ENCODE measurements at regions not wholly inside any gene's neighbourhood (a gene's known extent, or its start where the extent isn't known, plus 50 kb on each side); places are given as distances from the start of the nearest gene placed in this dataset.

DNA sequence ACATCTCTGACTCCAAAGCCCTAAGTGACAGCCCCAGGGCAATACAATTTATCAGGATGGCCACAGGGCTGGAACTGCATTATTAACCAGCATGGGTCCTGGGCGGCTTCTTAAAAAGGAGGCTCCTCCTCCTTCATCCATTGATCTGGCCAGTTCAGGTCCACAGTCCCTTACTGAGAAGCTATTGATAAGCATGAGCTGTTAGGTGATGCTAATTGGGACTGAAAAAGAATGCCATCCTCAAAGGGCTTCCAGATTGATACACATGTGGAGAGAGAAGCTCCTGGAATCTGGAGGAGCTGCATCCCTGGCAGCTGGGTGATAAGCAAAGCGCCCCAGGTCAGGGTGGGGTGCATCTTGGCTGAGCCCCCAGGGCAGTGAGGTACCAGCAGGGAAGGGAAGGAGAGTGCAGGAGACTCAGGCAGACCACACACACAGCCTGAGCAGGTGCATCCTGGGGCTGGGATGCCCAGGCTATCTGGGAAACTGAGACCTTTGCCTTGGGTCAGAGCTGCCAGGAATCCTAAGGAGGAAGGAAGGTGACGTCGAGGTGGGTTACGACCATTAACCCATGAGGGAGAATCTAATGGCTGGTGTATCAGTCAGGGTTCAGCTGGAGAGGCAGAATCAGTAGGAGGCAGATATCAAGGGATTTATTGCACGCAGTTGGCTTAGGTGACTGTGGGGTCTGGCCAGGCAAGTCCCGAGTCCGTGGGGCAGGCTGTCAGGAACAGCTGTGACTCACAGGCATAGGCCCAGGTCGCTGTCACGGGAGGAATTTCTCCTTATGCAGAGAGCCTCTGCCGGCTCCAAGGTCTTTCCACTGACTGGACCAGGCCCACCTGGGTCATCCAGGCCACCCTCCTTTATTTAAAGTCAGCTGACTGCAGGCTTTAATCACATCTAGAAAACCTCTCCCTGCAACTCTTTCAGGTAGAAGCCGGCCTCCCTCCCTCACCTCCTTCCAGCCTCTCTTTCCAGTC, 261.2 kb downstream of the BMP7 start:
- TF ChIP-seq, protein P1, sequence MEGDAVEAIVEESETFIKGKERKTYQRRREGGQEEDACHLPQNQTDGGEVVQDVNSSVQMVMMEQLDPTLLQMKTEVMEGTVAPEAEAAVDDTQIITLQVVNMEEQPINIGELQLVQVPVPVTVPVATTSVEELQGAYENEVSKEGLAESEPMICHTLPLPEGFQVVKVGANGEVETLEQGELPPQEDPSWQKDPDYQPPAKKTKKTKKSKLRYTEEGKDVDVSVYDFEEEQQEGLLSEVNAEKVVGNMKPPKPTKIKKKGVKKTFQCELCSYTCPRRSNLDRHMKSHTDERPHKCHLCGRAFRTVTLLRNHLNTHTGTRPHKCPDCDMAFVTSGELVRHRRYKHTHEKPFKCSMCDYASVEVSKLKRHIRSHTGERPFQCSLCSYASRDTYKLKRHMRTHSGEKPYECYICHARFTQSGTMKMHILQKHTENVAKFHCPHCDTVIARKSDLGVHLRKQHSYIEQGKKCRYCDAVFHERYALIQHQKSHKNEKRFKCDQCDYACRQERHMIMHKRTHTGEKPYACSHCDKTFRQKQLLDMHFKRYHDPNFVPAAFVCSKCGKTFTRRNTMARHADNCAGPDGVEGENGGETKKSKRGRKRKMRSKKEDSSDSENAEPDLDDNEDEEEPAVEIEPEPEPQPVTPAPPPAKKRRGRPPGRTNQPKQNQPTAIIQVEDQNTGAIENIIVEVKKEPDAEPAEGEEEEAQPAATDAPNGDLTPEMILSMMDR (IDR thresholded peaks at IDR 0.05; ENCODE audit: poor library complexity, severe bottlenecking), result no peak
- no peak for TF ChIP-seq EZH2 (IDR thresholded peaks at IDR 0.05; ENCODE audit: borderline replicate concordance, insufficient read depth, low read length, poor library complexity, severe bottlenecking)
- no peak for TF ChIP-seq SMC3 (conservative IDR thresholded peaks at IDR 0.05; ENCODE audit: poor library complexity)
- TF ChIP-seq TAF1 (IDR thresholded peaks at IDR 0.05; ENCODE audit: low read depth), result no peak
- no peak for TF ChIP-seq MXI1 (conservative IDR thresholded peaks at IDR 0.05; ENCODE audit: poor library complexity, severe bottlenecking)
- no peak for TF ChIP-seq RAD21 (conservative IDR thresholded peaks at IDR 0.05)
- no peak for TF ChIP-seq POLR2AphosphoS5 (IDR thresholded peaks at IDR 0.05)
